Forelimb muscle (tissue), 1 donor: ENCODE measurements at regions not wholly inside any gene's neighbourhood (a gene's known extent, or its start where the extent isn't known, plus 50 kb on each side); places are given as distances from the start of the nearest gene placed in this dataset.
"Not testable (repeated sequence)": the region's sequence is repeated elsewhere in the genome, so short reads cannot be mapped to it uniquely, and the experiment has no call there.

Source experiments
- DNase-seq: peaks from one replicate; pipeline ENCODE4 v3.0.0-alpha.2; 2013; ENCODE audit warnings: low read depth

DNA sequence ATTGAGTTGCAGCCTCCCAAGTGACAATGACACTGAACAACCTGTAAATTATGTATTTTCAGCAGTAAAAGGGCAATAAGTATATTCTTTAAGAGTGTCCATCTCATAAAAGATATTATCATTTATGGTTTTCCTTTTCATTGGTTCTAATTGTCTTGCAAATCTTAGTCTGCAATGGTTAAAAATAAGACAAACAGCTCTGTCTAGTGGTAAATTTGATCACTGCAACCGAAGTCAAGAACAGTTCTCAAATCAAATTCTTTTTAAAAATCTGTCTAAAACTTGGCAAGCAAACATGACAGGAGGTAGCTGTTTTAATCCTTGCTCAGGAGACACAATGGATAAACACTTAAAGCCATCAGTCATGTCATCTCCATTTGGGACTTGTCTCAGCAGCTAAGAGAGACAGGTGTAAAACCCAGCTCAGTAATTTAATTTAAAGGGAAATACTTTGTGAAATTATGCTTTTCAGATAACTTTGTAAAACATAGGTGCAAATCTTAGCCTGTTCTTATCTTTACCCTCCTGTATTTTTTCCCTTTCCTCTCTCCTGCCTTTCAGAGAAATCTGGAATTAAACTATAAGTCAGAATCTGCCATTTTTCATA, 150.3 kb upstream of the ARHGEF26 start:
- no peak for DNase-seq

- no peak for DNase-seq
Observed at GRCh38 chr3:153972862-153973261, 148.3 kb upstream of the ARHGEF26 start.

- no peak for DNase-seq
Observed at GRCh38 chr3:153973722-153974265, 147.4 kb upstream of the ARHGEF26 start.

- no peak for DNase-seq
Observed at GRCh38 chr3:153974614-153975013, 146.6 kb upstream of the ARHGEF26 start.

DNA sequence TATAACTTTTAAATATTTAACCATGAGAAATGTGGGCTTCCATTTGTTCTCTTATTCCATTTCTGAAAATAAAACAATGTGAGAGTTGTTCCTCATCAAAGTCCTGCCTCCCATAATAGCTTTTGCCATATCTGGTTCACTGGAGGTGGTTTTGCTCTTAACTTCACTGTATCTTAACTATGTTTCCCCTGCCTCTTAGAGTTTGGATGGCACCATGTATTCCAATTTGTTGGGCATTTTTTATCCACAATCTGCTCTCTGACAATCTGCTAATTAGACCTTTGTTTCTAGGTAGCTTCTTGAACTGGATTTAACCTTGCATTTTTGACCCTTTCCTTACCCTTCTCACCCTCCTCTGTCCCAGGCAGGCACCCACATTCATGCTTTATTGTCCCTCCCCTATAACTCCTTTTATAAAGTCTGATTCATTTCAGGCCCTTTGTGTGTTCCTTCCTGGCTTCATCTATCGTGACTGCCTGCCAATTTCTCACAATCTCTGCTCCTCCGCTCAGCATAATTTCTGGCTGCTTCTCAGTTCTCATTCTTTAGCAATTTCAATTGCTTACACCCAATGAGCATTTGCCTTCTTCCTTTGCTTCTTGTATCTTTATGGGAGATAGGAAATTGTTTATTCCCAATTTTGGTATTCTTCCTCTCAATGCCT, 144.2 kb upstream of the ARHGEF26 start:
- DNase-seq, result peak; percentile 83

DNA sequence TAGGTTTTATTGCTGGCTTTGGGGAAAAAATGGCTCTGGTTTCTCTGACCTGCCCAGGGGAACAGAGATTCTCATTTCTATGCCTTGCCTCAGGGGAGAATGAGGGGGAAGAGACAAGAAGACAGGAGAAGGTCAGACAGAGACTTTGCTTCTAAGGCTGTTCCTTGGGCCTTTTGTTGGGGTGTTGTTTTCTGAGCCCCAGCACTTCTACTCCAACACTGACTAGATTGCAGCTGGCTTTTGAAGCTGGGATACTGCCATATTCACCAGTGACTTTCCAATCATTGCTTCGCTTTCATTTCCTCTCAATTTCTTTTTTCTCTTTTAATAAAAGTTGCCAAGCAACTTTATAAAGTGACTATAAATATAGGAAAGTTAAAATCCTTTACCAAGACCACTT, 143.2 kb upstream of the ARHGEF26 start:
- peak; percentile 72 for DNase-seq

DNA sequence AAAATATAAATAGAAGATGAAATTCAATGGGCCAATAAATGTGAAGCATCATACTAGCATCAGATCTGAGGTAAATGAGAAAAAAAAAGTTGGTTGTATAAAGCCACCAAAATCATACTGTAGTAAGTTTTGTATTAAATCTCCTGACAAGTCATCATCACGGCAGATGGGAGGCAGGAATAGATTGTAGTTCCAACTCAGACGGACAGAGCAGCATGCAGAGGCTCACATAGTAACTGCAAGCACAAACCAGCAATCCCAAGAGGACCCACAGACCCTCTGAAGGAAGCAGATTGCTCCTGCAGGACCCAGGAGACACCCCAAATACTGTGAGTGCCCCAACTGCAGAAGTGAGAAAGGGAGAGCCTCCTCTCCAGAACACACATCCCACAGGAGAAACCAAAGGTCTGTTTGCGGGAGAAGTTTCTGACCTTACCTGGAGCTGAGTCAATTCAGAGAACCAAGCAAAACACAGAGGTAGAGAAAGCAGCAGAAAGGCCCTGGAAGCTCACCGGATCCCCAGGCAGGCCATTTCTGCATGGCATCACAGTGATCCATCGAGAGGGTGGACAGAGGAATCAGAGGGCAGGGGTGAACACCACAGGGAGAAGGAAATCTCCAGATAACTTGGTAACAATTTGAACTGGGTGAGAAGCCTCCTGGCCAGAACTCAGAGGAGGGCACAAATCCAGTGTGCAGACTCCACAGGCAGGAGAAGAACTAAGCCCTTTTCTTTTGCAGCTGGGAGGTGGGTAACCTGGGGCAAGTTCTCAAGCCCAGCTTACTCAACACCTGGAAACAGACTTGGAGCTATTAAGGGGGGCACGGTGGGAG, 141.6 kb upstream of the ARHGEF26 start:
- DNase-seq, result no peak

- no peak for DNase-seq
Observed at GRCh38 chr3:153980252-153980590, 141.0 kb upstream of the ARHGEF26 start.

GRCh38 chr3:153997364-153997763, 123.8 kb upstream of the ARHGEF26 start:
- not testable (repeated sequence) for DNase-seq

DNA sequence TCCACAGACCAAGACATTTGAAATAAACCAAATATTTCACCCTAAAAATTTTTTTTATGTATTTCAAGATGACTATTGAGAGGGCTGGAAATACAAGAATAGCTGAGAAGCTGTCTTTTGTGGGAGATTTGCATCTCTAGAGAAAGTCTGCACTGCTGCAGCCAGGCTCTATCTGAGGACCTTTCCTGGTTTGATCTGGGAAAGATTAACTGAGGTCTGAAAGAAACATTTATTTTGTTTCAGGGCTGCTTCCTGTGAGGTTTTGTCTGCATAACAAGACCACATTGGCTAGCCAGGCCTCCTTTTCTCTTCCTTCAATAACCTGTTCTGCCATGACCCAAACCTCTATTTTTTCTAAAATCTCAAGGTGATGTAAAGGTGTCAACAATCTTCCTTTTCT, 117.5 kb upstream of the ARHGEF26 start:
- no peak for DNase-seq

DNA sequence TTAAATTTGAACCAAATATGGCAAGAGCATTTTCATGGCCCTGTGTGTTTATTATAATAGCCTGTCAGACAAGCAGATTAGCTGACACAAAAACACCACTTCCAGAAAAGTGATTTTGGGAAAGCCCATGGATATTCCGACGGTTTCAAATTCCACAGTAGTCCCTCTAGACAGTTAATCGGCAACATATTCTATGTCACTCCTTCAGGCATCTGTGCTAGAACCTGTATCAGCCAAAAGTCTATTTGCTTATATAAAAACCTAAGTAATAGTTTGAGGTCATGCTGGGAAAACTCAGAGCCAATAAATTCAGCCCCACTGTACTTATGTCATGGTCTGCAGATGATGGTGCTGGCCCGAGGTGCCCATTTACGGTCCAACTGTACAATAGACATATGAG, 110.2 kb upstream of the ARHGEF26 start:
- DNase-seq, result peak; percentile 35

DNA sequence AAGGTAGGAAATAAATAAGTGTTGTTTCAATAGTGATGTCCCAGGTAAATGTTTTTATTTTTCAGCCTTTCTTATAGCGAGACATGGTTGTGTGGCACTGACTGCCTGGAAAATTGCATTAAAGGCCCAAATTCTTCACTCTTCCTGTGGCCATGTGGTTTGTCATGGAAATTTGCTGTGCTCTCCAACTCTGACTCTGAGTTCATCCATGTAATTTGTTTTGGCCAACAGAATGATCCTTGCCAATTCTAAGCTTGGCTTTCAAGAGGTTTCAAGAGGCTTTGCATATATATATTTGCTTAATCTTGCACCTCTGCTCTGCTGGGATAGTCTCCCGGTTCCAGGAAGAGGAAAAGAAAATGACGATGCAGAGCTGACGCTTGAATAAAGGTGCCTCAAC, 107.5 kb upstream of the ARHGEF26 start:
- peak; percentile 61 for DNase-seq

GRCh38 chr3:154015307-154015706, 105.9 kb upstream of the ARHGEF26 start:
- DNase-seq, result no peak

- DNase-seq, result no peak
Observed at GRCh38 chr3:154018100-154018696, 103.0 kb upstream of the ARHGEF26 start.

- DNase-seq, result no peak
Observed at GRCh38 chr3:154022606-154023005, 98.6 kb upstream of the ARHGEF26 start.

- DNase-seq, result peak; percentile 60
Observed at GRCh38 chr3:154023148-154023547, 98.0 kb upstream of the ARHGEF26 start.

- DNase-seq, result no peak
Observed at GRCh38 chr3:154025007-154025406, 96.2 kb upstream of the ARHGEF26 start.

GRCh38 chr3:154029926-154030325, 91.3 kb upstream of the ARHGEF26 start:
- DNase-seq, result no peak

DNA sequence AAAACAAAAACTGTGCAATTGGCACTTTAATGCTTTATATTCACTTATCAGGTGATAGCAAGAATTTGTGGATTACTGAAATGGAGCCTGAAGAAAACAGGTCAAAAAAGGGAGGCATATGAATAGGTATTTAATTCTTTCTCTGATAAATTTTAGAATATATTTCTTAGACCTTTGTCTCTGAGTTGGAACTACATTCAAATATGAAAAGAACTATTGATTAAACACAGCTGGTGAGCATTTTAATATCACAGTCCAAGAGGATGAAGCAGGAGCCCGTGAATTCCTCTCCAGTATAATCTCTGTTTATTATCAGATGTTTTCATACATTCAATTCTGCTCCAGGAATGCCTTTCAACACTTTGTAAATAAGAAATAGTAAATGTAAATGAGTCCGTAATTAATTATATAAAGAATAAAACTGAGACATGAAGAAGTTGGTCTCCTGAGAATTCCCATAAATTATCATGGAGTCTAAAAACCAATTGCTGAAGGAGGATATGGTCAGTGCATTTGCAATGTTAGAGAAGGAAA, 86.3 kb upstream of the ARHGEF26 start:
- no peak for DNase-seq

- no peak for DNase-seq
Observed at GRCh38 chr3:154040283-154040682, 80.9 kb upstream of the ARHGEF26 start.

- no peak for DNase-seq
Observed at GRCh38 chr3:154044671-154045070, 76.5 kb upstream of the ARHGEF26 start.

DNA sequence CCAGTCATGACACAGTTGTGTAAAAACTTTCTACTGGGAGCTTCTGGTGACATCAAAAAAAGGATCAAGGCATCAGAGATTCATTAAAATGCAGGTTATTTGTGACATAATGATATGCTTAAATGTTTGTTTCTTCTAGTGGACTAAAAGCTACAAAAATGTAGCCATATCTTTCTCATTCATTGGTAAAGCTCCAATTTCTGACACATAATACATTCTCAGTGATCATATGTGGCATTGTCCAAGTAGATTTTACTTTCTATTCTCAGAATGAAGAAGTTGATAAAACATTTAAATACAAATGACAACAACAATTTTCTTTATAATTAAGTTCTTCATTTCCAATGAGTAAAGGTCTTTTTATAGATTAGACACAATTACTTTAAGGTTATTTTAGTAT, 71.0 kb upstream of the ARHGEF26 start:
- no peak for DNase-seq
